GM19035 (cell line): ENCODE measurements at regions not wholly inside any gene's neighbourhood (a gene's known extent, or its start where the extent isn't known, plus 50 kb on each side); places are given as distances from the start of the nearest gene placed in this dataset.

Source experiments
- ATAC-seq: cut with Tn5 transposase; IDR thresholded peaks from one replicate; pipeline ENCODE4 v1.9.1; 2021; ENCODE audit not compliant: unreplicated experiment

DNA sequence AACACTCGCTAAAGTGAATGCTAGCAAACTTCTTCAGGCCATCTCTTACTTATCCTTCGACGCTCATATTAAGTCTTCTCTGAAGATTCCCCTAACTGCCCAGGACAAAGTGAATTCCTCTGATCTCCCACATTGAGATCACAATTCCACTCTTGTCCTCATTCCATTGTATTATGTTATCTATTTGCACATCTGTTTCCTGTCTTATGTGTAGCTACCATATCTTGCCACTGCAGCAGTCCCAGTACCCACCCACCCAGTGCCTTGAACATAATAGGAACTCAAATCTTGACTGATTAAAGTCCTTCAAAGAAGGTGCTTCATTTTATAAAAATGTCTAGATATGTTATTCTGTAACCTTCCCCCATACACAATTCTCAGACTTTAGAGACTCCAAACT lies 702.3 kb downstream of the DIAPH3 start:
- ATAC-seq = no peak

GRCh38 chr13:59463023-59463422 lies 700.7 kb downstream of the DIAPH3 start:
- ATAC-seq = no peak

DNA sequence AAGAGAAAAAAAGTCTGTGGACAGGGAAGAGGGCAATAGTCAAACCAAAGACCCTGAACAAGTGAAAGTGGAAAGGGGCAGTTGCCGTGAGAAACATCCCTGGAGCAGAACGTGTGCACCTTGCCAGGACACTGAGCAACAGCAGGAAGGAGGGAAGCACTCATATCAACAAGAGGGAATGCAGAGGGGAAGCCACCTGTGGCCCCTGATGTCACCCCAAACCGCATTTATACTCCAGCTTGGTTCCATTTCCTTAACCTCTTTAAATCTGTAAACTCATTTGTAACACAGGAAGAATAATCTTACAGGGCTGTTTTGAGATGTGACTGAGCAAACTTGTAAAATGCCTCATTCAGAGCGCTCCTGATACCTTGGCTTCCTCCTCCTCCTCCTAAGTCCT lies 698.8 kb downstream of the DIAPH3 start:
- no peak for ATAC-seq

DNA sequence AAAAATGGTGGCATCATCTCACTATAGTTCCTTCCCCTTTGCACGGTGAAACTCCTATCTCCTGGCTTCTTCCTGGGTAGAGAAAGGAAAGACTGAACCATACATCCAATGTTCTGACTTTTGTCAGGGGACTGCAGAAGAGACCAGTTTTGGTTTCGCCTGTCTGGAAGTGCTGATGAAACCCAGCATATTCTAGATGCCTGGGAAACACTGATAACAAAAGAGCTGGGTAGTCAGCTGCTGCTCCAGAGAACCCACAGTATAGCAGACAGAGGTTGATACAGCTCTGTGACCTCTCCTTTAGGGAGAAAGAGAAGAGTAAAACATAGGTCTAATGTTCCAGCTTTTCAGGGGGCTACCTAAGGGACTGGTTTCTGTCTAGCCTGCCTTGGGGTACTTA lies 695.3 kb downstream of the DIAPH3 start:
- ATAC-seq = no peak

DNA sequence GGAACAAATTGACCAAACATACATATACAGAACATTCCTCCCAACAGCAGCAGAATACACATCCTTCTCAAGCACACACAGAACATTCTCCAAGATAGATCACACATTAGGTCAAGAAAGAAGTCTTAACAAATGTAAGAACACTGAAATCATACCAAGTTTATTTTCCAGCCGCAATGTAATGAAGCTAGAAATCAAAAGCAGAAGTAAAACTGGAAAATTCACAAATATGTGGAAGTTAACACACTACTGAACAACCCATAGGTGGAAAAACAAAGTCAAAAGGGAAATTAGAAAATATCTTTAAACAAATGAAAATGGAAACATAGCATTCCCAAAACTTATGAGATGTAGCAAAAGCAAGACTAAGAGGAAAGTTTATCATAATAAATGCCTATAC lies 692.6 kb downstream of the DIAPH3 start:
- ATAC-seq = no peak

DNA sequence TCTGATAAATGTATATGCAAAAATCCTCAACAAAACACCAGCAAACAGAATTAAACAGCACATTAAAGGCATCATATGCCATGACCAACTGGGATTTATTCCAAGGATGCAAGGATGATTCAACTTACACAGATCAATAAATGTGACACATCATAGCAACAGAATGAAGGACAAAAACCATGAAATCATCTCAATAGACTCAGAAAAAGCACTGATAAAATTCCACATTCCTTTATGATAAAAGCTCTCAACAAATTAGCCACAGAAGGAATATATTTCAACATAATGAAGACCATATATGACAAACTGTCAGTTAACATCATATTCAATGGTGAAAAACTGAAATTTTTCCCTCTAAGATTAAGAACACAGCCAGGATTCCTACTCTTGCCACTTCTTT lies 691.6 kb downstream of the DIAPH3 start:
- no peak for ATAC-seq

DNA sequence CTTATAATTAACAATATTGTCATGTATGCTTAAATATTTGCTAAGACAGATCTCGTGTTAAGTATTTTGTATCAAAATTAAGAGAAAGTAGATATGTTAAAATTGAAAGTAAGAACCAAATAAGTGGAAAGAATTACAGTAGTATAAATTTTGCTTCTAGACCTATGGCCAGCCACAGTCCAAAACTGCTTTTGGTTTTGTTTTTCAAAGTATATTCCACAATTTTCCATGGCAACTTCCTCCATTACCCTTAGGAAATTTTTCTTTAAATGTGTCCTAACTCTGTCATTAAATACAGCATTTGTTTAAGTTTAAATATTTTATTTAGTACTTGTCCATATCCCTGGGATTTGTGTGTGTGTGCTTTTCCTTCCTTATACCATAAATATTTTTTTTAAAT lies 689.0 kb downstream of the DIAPH3 start:
- ATAC-seq = no peak

- no peak for ATAC-seq
These were observed 687.8 kb downstream of the DIAPH3 start for GRCh38 chr13:59475911-59476310.

DNA sequence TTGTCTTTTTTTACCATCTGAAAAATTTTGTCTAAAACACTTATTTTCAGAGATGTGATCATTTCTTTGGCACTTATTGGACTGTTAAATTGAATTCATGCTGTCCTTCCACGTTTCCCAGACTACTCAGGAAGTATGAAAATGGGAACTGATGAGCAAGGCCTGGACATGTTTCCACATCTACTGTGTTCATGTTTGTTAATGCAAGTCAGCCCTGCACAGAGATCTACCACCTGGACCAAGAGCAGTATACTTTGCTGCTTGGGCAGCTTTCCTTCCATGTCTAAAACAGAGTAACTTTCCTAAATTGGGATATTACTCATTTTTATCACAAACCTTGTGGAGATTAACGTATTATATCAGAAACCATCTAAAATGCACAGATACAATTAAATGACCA lies 687.4 kb downstream of the DIAPH3 start:
- ATAC-seq = no peak

DNA sequence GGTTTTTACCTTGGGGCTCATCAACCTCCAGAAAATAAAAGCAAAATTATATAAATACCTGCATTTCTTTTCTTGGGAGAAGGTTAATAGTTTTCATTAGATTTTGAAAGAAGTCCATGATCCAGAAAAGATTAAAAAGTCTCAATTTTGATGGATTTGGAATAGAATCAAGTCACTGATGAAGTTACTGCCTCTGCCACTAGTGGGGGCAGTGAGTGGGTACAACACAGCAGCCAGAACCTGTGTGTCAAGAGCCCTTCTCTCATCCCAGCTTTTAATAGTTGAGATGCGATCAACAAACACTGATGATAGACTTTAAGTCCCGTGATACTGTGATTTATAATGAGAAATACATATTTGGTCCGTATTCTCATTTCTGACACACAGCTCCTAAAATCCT lies 686.7 kb downstream of the DIAPH3 start:
- ATAC-seq = no peak

- no peak for ATAC-seq
These were observed 684.8 kb downstream of the DIAPH3 start for GRCh38 chr13:59478908-59479307.

DNA sequence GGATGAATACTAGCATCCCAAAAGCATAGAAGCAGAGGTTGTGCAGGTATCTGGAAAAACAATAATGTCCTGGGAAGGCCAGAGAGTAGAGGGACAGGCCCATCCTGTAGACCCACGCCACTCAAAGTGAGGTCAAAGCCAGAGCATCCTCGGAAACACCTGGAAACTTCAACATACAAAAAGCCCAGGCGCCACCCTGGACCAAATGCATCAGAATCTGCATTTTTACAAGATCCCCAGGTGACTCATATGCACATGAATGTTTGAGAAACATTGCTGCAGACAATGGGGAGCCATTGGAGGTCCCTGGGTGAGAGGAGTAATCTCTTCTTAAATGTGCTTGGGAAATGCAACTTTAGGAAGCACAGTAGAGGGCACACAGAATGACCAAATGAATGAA lies 684.1 kb downstream of the DIAPH3 start:
- ATAC-seq = no peak

- no peak for ATAC-seq
These were observed 683.1 kb downstream of the DIAPH3 start for GRCh38 chr13:59480396-59481259.

DNA sequence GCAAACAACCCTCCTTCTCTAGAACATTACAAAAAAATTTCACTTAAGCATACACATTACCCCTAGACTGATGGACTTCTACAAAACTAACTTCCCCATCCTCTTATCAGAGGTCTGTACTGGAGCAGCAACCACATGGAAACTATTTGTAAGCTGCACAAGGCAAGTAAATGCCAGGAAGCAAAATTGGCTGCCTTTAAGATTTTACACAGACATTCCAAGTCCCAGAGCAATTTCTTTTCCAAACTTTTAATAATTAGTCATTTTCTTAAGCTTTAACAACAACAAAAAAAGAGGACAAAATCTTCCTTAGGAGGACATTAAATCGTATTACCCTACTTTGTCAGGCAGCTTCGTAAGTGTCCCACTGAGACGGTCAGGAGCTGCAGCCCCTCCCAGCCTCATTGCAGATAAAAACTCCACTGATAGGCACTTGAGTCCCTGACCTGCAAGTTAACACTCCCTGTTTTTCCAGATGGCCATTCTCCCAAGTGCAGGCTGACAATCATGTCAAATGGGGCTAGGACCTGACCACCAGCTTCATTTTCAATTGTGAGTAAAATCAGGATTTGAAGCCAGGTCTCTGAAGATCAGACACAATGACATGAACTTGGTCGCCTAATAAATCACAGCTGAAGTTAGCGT lies 680.1 kb downstream of the DIAPH3 start:
- ATAC-seq = no peak

DNA sequence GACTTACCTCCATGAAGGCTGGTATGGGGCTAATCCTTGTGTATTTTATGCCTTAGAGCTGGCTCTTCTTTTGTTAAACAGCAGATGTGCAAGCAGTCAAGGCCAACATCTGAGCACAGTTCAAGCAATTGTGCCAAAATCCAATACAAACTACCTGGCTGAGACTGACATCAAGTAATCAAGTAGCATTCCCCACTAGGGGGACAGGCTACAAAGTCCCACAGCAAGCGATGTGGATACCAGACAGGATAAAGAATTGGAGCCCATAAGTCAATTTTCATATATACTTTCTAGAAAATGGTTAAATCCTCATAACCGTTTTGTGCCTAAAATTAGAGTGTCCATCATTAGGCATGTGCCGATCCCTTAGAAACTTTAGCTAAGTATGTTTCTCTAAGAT lies 675.8 kb downstream of the DIAPH3 start:
- ATAC-seq = no peak

DNA sequence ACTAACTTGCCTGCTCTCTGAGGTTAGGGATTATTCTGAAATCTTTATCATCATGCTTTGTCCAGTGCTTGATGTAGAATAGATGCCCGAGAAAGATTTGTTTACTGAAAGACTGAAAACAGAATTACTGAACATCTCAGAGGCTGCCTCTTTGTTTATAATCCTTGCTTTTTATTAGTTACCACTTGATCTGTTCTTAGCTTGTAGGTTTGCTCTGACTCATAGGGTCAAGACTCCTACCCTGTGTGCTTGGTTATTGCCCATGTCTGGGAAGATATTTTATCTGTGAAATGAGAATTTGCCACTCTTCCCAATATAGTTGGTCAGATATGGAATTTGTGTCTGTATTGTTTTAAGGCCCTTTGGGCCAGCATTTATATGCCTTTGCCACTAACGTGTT lies 675.3 kb downstream of the DIAPH3 start:
- no peak for ATAC-seq

DNA sequence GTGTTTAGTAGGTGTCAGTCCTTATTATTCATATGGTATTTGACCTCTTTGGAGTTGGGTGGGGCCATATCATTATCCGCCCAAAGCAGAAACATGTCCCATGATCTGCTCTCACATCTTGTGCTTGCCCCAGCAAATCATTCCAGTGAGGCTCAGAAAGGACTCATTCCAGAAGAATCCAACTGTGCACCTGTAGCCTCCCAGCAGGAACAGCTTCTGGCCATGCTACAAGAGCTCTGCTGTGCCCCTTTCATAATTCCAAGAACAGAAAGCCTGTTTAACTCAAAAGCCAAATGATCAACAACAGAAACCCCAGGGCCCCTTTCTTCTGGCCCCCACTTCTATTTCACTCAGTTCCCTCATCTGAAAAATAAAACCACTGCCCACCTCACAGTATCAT lies 673.1 kb downstream of the DIAPH3 start:
- ATAC-seq = no peak

DNA sequence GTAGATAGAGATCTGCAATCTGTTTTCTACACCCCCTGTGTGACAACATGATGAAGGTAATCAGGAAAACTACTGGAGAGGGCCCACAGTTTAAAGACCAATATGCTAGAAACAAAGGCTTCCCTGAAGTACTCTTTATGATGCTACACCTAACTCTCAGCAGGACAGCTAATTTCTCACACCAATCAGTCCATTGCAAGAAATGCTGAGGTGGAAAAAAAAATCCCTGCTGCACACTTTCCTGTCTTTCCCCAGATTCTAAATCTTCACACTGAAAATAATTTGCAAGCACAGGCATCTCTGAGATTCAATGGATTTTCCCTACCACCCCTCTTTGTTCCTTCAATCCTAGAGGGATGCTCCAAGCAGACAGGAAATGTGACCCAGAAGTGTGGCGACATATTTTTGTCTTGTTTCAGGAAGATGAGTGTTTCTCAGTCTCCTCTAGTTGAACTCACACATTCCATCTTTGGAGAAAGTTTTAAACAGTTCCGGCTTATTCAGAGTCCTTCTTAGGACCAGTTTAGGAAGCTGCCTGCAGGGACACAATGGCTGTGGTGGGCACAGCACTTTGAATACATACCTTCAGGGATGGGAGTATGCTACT lies 671.6 kb downstream of the DIAPH3 start:
- ATAC-seq = no peak

GRCh38 chr13:59493436-59493965 lies 670.2 kb downstream of the DIAPH3 start:
- ATAC-seq = no peak

- ATAC-seq = no peak
These were observed 669.6 kb downstream of the DIAPH3 start for GRCh38 chr13:59494151-59494550.

DNA sequence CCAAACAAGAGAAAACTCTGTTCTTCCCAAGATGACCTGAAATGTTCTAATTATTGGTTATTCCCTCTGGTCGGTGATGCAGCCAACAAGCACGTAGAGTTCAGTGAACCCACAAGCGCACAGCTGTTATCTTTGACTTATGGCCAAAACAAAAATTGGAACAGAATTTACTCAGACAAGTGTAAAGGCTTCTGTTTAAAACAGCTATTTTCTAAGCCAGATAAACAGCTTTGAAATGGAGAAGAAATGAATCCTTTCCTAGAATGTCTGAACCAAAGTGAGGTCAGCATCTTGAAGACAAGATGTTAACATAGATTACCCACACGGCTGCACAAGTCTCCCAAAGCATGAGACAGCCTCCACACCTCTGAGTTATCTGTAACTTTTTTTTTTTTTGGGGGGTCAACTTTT lies 669.2 kb downstream of the DIAPH3 start:
- no peak for ATAC-seq

- no peak for ATAC-seq
These were observed 668.4 kb downstream of the DIAPH3 start for GRCh38 chr13:59495299-59495698.
